Transverse colon (tissue), 4 donors: ENCODE measurements at regions not wholly inside any gene's neighbourhood (a gene's known extent, or its start where the extent isn't known, plus 50 kb on each side); places are given as distances from the start of the nearest gene placed in this dataset.

Experiments
- DNase-seq: peaks from one replicate; pipeline ENCODE4 v3.0.0-alpha.2; 2019
- H3K27ac ChIP-seq, 4 donors: fragments of 200-600 bp; sonication (generic); 2 replicates each; pipeline ENCODE4 v1.5.1; 2016 to 2018; ENCODE audit warnings: inconsistent platforms in 4 of 4
- H3K27me3 ChIP-seq: fragments of 200-600 bp; sonication (generic); 2 replicates; pipeline ENCODE4 v1.5.1; 2017; ENCODE audit warnings: inconsistent platforms
- H3K36me3 ChIP-seq, 4 donors: fragments of 200-600 bp; sonication (generic); 2 replicates each; pipeline ENCODE4 v1.5.1; 2017 to 2019; ENCODE audit warnings: inconsistent platforms in 4 of 4
- H3K4me1 ChIP-seq, 4 donors: fragments of 200-600 bp; sonication (generic); 2 replicates each; pipeline ENCODE4 v1.5.1; 2017 to 2020; ENCODE audit warnings: inconsistent platforms in 4 of 4
- H3K4me3 ChIP-seq, 4 donors: fragments of 200-600 bp; sonication (generic); 1 replicate in 1 of 4; 2 replicates in 3 of 4; pipeline versions ENCODE4 v1.5.1 to v1.6.1; 2017 to 2019; ENCODE audit warnings: inconsistent platforms in 4 of 4
- H3K9me3 ChIP-seq, 2 donors: fragments of 200-600 bp; sonication (generic); 2 replicates each; pipeline ENCODE4 v1.5.1; 2017 to 2019; ENCODE audit warnings: inconsistent platforms in 2 of 2
- CTCF ChIP-seq, 5 experiments: fragments of 200-600 bp in 3 of 5; fragments of 450-650 bp in 2 of 5; sonication (generic) in 3 of 5; IDR thresholded peaks; 1 replicate in 2 of 5; 2 replicates in 3 of 5; pipeline ENCODE4 v1.5.1; 2016 to 2017; ENCODE audit warnings: antibody characterized with exemption in 5 of 5, inconsistent platforms in 3 of 5, mild to moderate bottlenecking in 2 of 5, moderate library complexity in 1 of 5
- EP300 ChIP-seq: sonication (generic); formaldehyde crosslinking; IDR thresholded peaks from one replicate; pipeline ENCODE4 v1.6.1; 2017; ENCODE audit warnings: antibody characterized with exemption, low read depth
- POLR2A ChIP-seq: fragments of 450-650 bp; IDR thresholded peaks from one replicate; pipeline ENCODE4 v1.6.1; 2016; ENCODE audit warnings: antibody characterized with exemption, mild to moderate bottlenecking, moderate library complexity
- POLR2AphosphoS5 ChIP-seq, 3 donors: sonication (generic); formaldehyde crosslinking; IDR thresholded peaks; one replicate each; pipeline ENCODE4 v1.6.1; 2016; ENCODE audit warnings: antibody characterized with exemption in 3 of 3
- WGBS, 2 donors: methylation state at CpG; one replicate each; pipeline ENCODE4 v1.1.5; 2018; ENCODE audit warnings: low coverage in 1 of 2; 5-methylcytosine and 5-hydroxymethylcytosine counted together
- in situ Hi-C, 4 donors: fragments of 200-750 bp; cut with MboI; loops; one replicate each; pipeline versions ENCODE4 v1.15.0 to v1.15.1; 2017; ENCODE audit warnings: low sequenced_read_pairs in 3 of 4, low pct_ligation_motif_present in 1 of 4, low pct_unique_long_range_greater_than_20kb in 1 of 4
- intact Hi-C: fragments of 100-400 bp; cut with DNase I; formaldehyde crosslinking; loops from one replicate; pipeline ENCODE4 v1.15.1; 2023; ENCODE audit warnings: low total_unique reads

DNA sequence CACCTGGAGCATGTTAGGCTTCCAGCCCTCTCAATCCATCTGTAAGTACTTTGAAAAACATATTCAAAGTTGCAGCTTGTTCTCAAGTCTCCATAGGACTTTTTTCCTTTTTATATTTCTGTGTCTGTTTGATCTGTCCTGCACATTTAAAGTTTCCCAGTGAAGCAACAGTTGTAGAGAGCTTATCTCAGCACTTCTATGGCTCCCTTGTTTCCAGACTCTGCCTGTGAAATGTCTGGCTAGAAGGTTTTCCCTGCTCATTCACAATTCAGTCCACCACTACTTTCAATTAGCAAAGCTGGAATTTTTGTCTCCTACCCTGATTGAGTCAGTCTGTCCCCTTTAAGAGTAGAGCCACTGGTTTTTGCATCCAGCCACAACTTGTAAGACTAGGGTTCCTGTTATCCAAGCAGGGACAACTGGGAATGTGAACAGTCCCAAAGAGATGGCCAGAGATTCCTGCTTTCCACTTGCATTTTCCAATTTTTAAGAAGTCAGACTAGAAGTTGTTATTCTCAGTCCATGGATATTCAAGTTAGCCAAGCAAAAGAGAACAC, 116.1 kb downstream of the GASK1B start:
- Histone ChIP-seq H3K27ac (no peak overlapping the region), H3K9me3 (no peaks in the 10 kb centered on the region), H3K4me3 (no peak overlapping the region), H3K4me1 (no peaks in the 10 kb centered on the region), H3K27me3 (no peaks in the 10 kb centered on the region), H3K36me3 (no peaks in the 10 kb centered on the region)
- no peak for TF ChIP-seq POLR2A
- no peak for TF ChIP-seq CTCF (IDR thresholded peaks at IDR 0.05)
- DNase-seq, result no peak
- intact Hi-C loops (no loop called here), in situ Hi-C loops (no loop called here)

DNA sequence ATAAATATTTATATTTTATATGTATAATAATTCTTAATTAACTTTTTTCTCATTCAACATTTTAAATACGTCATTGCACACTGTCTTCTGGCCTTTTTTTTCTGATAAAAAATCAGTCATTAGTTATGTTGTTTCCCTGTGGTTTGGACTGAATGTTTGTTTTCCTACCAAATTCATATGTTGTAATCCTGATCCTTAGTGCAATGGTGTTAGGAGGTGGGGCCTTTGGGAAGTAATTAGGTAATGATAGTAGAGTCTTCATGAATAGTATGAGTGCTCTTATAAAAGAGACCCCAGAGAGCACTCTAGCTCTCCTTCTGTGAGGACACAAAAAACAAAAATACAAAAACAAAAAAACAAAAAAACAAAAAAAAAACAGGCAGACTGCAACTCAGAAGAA, 117.2 kb downstream of the GASK1B start:
- Histone ChIP-seq H3K4me1 (no peaks in the 10 kb centered on the region), H3K27ac (no peak overlapping the region), H3K9me3 (no peaks in the 10 kb centered on the region), H3K36me3 (no peaks in the 10 kb centered on the region), H3K27me3 (no peaks in the 10 kb centered on the region), H3K4me3 (no peak overlapping the region)
- no peak for DNase-seq
- 76 to 92% methylated on average over 1 of the region's 1 CpG for WGBS, 2 donors
- intact Hi-C loops, result no loop called here
- TF ChIP-seq EP300 (no peak), POLR2AphosphoS5 (IDR thresholded peaks at IDR 0.05) (no peak), CTCF (IDR thresholded peaks at IDR 0.05) (no peak), POLR2A (no peak)
- in situ Hi-C loops, result no loop called here

- intact Hi-C loops (no loop called here), in situ Hi-C loops (no loop called here)
- no peaks in the 10 kb centered on the region for H3K27me3 ChIP-seq
- WGBS, 2 donors, result 87 to 90% methylated on average over 3 of the region's 3 CpGs
- no peaks in the 10 kb centered on the region for H3K36me3 ChIP-seq
- no peak overlapping the region for H3K27ac ChIP-seq
- TF ChIP-seq CTCF (IDR thresholded peaks at IDR 0.05) (no peak), POLR2A (no peak), EP300 (no peak), POLR2AphosphoS5 (IDR thresholded peaks at IDR 0.05) (no peak)
- no peak overlapping the region for H3K4me3 ChIP-seq
- no peaks in the 10 kb centered on the region for H3K9me3 ChIP-seq
- H3K4me1 ChIP-seq, result no peaks in the 10 kb centered on the region
- no peak for DNase-seq
Observed at GRCh38 chr4:158053801-158054200, 119.0 kb downstream of the GASK1B start.

GRCh38 chr4:158053086-158053485, 119.7 kb downstream of the GASK1B start:
- Histone ChIP-seq H3K36me3 (no peaks in the 10 kb centered on the region), H3K9me3 (no peaks in the 10 kb centered on the region), H3K27ac (no peak overlapping the region), H3K4me3 (no peak overlapping the region), H3K27me3 (no peaks in the 10 kb centered on the region), H3K4me1 (no peaks in the 10 kb centered on the region)
- TF ChIP-seq POLR2A (no peak), POLR2AphosphoS5 (IDR thresholded peaks at IDR 0.05) (no peak), EP300 (no peak), CTCF (IDR thresholded peaks at IDR 0.05) (no peak)
- no peak for DNase-seq
- intact Hi-C loops, result no loop called here
- in situ Hi-C loops, result no loop called here
